SH-SY5Y (cell line): ENCODE measurements at regions not wholly inside any gene's neighbourhood (a gene's known extent, or its start where the extent isn't known, plus 50 kb on each side); places are given as distances from the start of the nearest gene placed in this dataset.

ENCODE experiments used
- GATA2 ChIP-seq: IDR thresholded peaks from 2 replicates; pipeline ENCODE4 v1.6.1; 2011; ENCODE audit warnings: mild to moderate bottlenecking, low read depth, low read length
- GATA3 ChIP-seq: IDR thresholded peaks from 2 replicates; pipeline ENCODE4 v1.6.1; 2011; ENCODE audit warnings: low read depth, mild to moderate bottlenecking, low read length, moderate library complexity

DNA sequence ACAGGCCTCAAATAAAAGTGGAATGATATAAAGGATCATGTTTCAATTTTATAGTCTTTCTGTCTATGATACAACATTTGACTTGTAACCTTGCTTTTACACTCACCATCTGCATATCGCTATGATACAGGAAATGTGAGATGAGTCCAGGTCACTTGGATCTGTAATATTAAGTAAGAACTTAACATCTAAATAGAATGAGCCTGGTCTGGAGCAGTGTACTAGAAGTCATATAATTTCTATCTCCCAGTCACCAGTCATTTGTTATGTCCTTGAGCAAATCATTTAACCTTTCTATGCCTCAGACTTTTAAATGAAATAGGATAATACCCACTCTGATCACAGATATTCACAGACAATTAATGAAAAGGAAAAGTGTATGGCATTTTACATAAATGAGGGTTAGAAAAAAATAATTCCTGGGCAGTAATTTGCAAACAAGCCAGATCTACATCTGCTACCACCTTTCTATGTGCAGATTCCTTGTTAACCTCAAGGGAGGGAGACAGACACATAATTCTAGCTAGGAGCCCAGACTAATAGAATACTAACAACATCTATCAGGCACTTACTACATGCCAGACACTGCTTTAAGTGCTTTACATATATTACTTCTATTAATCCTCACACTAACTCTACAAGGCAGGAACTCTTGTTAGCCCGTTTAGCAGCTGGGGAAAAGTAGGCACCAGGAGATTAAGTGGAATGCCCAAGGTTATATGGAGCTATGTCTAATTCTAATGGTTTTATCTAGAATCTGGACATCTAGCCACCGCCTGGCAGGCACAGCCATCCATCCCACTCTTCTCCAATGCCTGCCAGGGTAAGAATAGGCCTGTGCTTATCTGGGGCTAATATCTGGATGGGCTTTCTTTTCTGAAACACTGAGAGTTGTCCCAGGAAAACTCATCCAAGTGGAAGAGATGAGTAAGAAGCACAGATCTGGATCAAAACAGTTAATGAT lies 313.6 kb upstream of the CDH20 start:
- peak; percentile 94 for TF ChIP-seq GATA2
- peak; percentile 87 for TF ChIP-seq GATA3
